Neural progenitor cell (in vitro differentiated cells): ENCODE measurements at regions not wholly inside any gene's neighbourhood (a gene's known extent, or its start where the extent isn't known, plus 50 kb on each side); places are given as distances from the start of the nearest gene placed in this dataset.

ENCODE experiments used
- EZH2 ChIP-seq: fragments of 200-600 bp; sonication (generic); IDR thresholded peaks from 2 replicates; pipeline ENCODE4 v1.6.1; 2017; ENCODE audit warnings: antibody characterized with exemption, mild to moderate bottlenecking, moderate library complexity
- EZH2phosphoT487 ChIP-seq: fragments of 200-600 bp; sonication (generic); IDR thresholded peaks from 2 replicates; pipeline ENCODE4 v1.6.1; 2017; ENCODE audit warnings: antibody characterized with exemption
- TF ChIP-seq, protein P1 (sequence below): fragments of 200-600 bp; sonication (generic); IDR thresholded peaks from 2 replicates; pipeline ENCODE4 v1.5.1; 2017; ENCODE audit warnings: antibody characterized with exemption, mild to moderate bottlenecking

DNA sequence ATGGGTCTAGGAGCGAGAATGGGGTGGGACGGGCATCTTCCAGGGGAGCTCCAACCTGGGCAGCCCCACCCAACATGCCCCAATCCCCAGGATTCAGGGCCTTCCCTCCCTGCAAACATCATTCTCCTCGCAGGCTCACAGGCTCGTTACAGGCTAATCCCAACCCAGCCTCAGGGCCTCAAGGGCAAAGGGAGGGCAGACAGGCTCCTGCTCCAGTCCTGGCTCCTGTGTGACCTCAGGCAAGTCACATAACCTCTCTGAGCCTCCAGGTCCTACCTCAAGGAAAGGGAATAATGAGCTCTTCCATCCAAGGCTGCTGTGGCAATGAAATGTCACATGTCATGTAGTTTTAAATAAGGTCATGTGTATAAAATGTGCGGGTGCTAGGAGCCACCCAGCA lies 186.5 kb upstream of the TNRC6C start:
- TF ChIP-seq, protein P1, sequence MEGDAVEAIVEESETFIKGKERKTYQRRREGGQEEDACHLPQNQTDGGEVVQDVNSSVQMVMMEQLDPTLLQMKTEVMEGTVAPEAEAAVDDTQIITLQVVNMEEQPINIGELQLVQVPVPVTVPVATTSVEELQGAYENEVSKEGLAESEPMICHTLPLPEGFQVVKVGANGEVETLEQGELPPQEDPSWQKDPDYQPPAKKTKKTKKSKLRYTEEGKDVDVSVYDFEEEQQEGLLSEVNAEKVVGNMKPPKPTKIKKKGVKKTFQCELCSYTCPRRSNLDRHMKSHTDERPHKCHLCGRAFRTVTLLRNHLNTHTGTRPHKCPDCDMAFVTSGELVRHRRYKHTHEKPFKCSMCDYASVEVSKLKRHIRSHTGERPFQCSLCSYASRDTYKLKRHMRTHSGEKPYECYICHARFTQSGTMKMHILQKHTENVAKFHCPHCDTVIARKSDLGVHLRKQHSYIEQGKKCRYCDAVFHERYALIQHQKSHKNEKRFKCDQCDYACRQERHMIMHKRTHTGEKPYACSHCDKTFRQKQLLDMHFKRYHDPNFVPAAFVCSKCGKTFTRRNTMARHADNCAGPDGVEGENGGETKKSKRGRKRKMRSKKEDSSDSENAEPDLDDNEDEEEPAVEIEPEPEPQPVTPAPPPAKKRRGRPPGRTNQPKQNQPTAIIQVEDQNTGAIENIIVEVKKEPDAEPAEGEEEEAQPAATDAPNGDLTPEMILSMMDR = no peak
- TF ChIP-seq EZH2 = no peak
- no peak for TF ChIP-seq EZH2phosphoT487
